ENCODE measurements at regions not wholly inside any gene's neighbourhood (a gene's known extent, or its start where the extent isn't known, plus 50 kb on each side); places are given as distances from the start of the nearest gene placed in this dataset.

GRCh38 chr15:93497291-93497690 is 408.3 kb upstream of the RGMA start:
- no peak for TF ChIP-seq POLR2A (IDR thresholded peaks at IDR 0.05; ENCODE audit: borderline replicate concordance, extremely low read depth, insufficient read depth, insufficient read length)
- TF ChIP-seq JUND (IDR thresholded peaks at IDR 0.05), result no peak
- no peak for TF ChIP-seq EZH2 (IDR thresholded peaks at IDR 0.05)
- TF ChIP-seq, protein P1, sequence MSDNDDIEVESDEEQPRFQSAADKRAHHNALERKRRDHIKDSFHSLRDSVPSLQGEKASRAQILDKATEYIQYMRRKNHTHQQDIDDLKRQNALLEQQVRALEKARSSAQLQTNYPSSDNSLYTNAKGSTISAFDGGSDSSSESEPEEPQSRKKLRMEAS (IDR thresholded peaks at IDR 0.05), result no peak
- TF ChIP-seq, protein P2, sequence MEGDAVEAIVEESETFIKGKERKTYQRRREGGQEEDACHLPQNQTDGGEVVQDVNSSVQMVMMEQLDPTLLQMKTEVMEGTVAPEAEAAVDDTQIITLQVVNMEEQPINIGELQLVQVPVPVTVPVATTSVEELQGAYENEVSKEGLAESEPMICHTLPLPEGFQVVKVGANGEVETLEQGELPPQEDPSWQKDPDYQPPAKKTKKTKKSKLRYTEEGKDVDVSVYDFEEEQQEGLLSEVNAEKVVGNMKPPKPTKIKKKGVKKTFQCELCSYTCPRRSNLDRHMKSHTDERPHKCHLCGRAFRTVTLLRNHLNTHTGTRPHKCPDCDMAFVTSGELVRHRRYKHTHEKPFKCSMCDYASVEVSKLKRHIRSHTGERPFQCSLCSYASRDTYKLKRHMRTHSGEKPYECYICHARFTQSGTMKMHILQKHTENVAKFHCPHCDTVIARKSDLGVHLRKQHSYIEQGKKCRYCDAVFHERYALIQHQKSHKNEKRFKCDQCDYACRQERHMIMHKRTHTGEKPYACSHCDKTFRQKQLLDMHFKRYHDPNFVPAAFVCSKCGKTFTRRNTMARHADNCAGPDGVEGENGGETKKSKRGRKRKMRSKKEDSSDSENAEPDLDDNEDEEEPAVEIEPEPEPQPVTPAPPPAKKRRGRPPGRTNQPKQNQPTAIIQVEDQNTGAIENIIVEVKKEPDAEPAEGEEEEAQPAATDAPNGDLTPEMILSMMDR (IDR thresholded peaks at IDR 0.05 in 2 of 3, conservative IDR thresholded peaks at IDR 0.05 in 1 of 3; ENCODE audit: borderline replicate concordance in 1 of 3, insufficient read depth in 1 of 3, low read depth in 2 of 3, low read length in 2 of 3), result no peak
- TF ChIP-seq POLR2AphosphoS5 (IDR thresholded peaks at IDR 0.05; ENCODE audit: low read depth, low read length), result no peak
